ENCODE measurements at regions not wholly inside any gene's neighbourhood (a gene's known extent, or its start where the extent isn't known, plus 50 kb on each side); places are given as distances from the start of the nearest gene placed in this dataset.
"Not testable (repeated sequence)": the region's sequence is repeated elsewhere in the genome, so short reads cannot be mapped to it uniquely, and the experiment has no call there.

- no peak for ATAC-seq (ENCODE audit: insufficient read depth, low read depth)
- no peaks in the 10 kb centered on the region for H3K36me3 ChIP-seq (ENCODE audit: insufficient read depth, low read length)
- no peak for DNase-seq
Measured at GRCh38 chr2:226295123-226295522, 504.5 kb downstream of the IRS1 start.

GRCh38 chr2:226291281-226291680, 508.3 kb downstream of the IRS1 start:
- not testable (repeated sequence) for H3K9ac ChIP-seq (ENCODE audit: low read depth, low read length); H3K79me2 ChIP-seq (ENCODE audit: insufficient read depth, low read length); H3K9me3 ChIP-seq (ENCODE audit: insufficient read depth, low read length, severe bottlenecking); H2AFZ ChIP-seq (ENCODE audit: low read depth, low read length); H3K36me3 ChIP-seq (ENCODE audit: insufficient read depth, low read length); ATAC-seq (ENCODE audit: insufficient read depth, low read depth); H3K4me3 ChIP-seq (ENCODE audit: low read depth in 1 of 2, low read length in 2 of 2); H3K27ac ChIP-seq (ENCODE audit: low read length); H3K4me1 ChIP-seq (ENCODE audit: insufficient read depth, low read length); H3K4me2 ChIP-seq (ENCODE audit: insufficient read depth, low read length); H3K27me3 ChIP-seq (ENCODE audit: insufficient read depth, low read length, poor library complexity); H4K20me1 ChIP-seq (ENCODE audit: insufficient read depth, low read length)
- peak; percentile 10 for DNase-seq

More at GRCh38 chr2:226295123-226295522, 504.5 kb downstream of the IRS1 start:
- Histone ChIP-seq H3K9ac (ENCODE audit: low read depth, low read length) (no peak overlapping the region), H3K4me3 (ENCODE audit: low read depth in 1 of 2, low read length in 2 of 2) (no peak overlapping the region), H3K27ac (ENCODE audit: low read length) (no peak overlapping the region), H2AFZ (ENCODE audit: low read depth, low read length) (no peak overlapping the region), H3K79me2 (ENCODE audit: insufficient read depth, low read length) (no peaks in the 10 kb centered on the region), H3K27me3 (ENCODE audit: insufficient read depth, low read length, poor library complexity) (no peaks in the 10 kb centered on the region), H3K4me1 (ENCODE audit: insufficient read depth, low read length) (no peaks in the 10 kb centered on the region), H4K20me1 (ENCODE audit: insufficient read depth, low read length) (no peaks in the 10 kb centered on the region), H3K4me2 (ENCODE audit: insufficient read depth, low read length) (no peak overlapping the region), H3K9me3 (ENCODE audit: insufficient read depth, low read length, severe bottlenecking) (peaks cover 6% of the 10 kb centered on the region)
- TF ChIP-seq EZH2 (IDR thresholded peaks at IDR 0.05; ENCODE audit: borderline replicate concordance, low read depth, low read length, severe bottlenecking), result no peak
- no peak for TF ChIP-seq CTCF (IDR thresholded peaks at IDR 0.05; ENCODE audit: borderline replicate concordance, extremely low read depth, low read length, poor library complexity, severe bottlenecking)

GRCh38 chr2:226286916-226287315, 512.7 kb downstream of the IRS1 start:
- Histone ChIP-seq H2AFZ (ENCODE audit: low read depth, low read length) (no peak overlapping the region), H3K79me2 (ENCODE audit: insufficient read depth, low read length) (no peaks in the 10 kb centered on the region), H3K9ac (ENCODE audit: low read depth, low read length) (no peak overlapping the region), H3K36me3 (ENCODE audit: insufficient read depth, low read length) (no peaks in the 10 kb centered on the region), H4K20me1 (ENCODE audit: insufficient read depth, low read length) (no peaks in the 10 kb centered on the region), H3K9me3 (ENCODE audit: insufficient read depth, low read length, severe bottlenecking) (no peaks in the 10 kb centered on the region), H3K4me2 (ENCODE audit: insufficient read depth, low read length) (no peak overlapping the region), H3K4me3 (ENCODE audit: low read depth in 1 of 2, low read length in 2 of 2) (no peak overlapping the region), H3K4me1 (ENCODE audit: insufficient read depth, low read length) (0 out of 2 replicates have a peak, but pooled peaks cover 2% of the 10 kb centered on the region), H3K27ac (ENCODE audit: low read length) (no peak overlapping the region), H3K27me3 (ENCODE audit: insufficient read depth, low read length, poor library complexity) (no peaks in the 10 kb centered on the region)
- TF ChIP-seq EZH2 (IDR thresholded peaks at IDR 0.05; ENCODE audit: borderline replicate concordance, low read depth, low read length, severe bottlenecking) (no peak), CTCF (IDR thresholded peaks at IDR 0.05; ENCODE audit: borderline replicate concordance, extremely low read depth, low read length, poor library complexity, severe bottlenecking) (no peak)
- ATAC-seq (ENCODE audit: insufficient read depth, low read depth), result no peak
- no peak for DNase-seq

GRCh38 chr2:226283796-226284195, 515.8 kb downstream of the IRS1 start:
- Histone ChIP-seq H3K27me3 (ENCODE audit: insufficient read depth, low read length, poor library complexity) (no peaks in the 10 kb centered on the region), H4K20me1 (ENCODE audit: insufficient read depth, low read length) (no peaks in the 10 kb centered on the region), H3K4me3 (ENCODE audit: low read depth in 1 of 2, low read length in 2 of 2) (no peak overlapping the region), H3K79me2 (ENCODE audit: insufficient read depth, low read length) (no peaks in the 10 kb centered on the region), H3K4me1 (ENCODE audit: insufficient read depth, low read length) (0 out of 2 replicates have a peak, but pooled peaks cover 2% of the 10 kb centered on the region), H2AFZ (ENCODE audit: low read depth, low read length) (no peak overlapping the region), H3K36me3 (ENCODE audit: insufficient read depth, low read length) (no peaks in the 10 kb centered on the region), H3K9me3 (ENCODE audit: insufficient read depth, low read length, severe bottlenecking) (no peaks in the 10 kb centered on the region), H3K9ac (ENCODE audit: low read depth, low read length) (no peak overlapping the region), H3K27ac (ENCODE audit: low read length) (no peak overlapping the region), H3K4me2 (ENCODE audit: insufficient read depth, low read length) (no peak overlapping the region)
- DNase-seq, result no peak
- ATAC-seq (ENCODE audit: insufficient read depth, low read depth), result no peak
- TF ChIP-seq EZH2 (IDR thresholded peaks at IDR 0.05; ENCODE audit: borderline replicate concordance, low read depth, low read length, severe bottlenecking) (no peak), CTCF (IDR thresholded peaks at IDR 0.05; ENCODE audit: borderline replicate concordance, extremely low read depth, low read length, poor library complexity, severe bottlenecking) (no peak)
